ENCODE measurements at regions not wholly inside any gene's neighbourhood (a gene's known extent, or its start where the extent isn't known, plus 50 kb on each side); places are given as distances from the start of the nearest gene placed in this dataset.
"Not testable (repeated sequence)": the region's sequence is repeated elsewhere in the genome, so short reads cannot be mapped to it uniquely, and the experiment has no call there.

DNA sequence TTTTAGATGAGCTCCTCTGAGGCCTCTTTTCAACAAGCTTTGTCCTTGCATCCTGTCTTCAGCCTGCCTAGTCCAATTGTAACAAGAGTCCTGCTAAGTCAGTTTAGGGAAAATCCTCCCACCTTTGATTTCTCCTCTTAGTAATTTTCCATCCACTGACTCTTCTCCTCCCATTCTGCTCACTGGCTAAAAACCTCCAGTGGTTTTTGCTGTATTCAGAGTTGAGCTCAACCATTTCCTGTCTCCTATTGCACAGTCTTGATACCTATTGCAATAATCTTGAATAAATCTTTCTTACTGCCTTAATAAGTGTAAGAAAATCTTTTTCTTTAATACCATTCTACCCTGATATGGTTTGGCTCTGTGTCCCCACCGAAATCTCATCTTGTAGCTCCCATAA is 117.8 kb upstream of the ENPP6 start:
- no peak for DNase-seq

GRCh38 chr4:184333446-184333845 is 115.8 kb upstream of the ENPP6 start:
- DNase-seq, result not testable (repeated sequence)

GRCh38 chr4:184331268-184331995 is 113.8 kb upstream of the ENPP6 start:
- no peak for DNase-seq

GRCh38 chr4:184330517-184331094 is 112.9 kb upstream of the ENPP6 start:
- not testable (repeated sequence) for DNase-seq

GRCh38 chr4:184329659-184330400 is 112.2 kb upstream of the ENPP6 start:
- peak; percentile 13 for DNase-seq

- no peak for DNase-seq
Observed at GRCh38 chr4:184329235-184329634, 111.6 kb upstream of the ENPP6 start.

DNA sequence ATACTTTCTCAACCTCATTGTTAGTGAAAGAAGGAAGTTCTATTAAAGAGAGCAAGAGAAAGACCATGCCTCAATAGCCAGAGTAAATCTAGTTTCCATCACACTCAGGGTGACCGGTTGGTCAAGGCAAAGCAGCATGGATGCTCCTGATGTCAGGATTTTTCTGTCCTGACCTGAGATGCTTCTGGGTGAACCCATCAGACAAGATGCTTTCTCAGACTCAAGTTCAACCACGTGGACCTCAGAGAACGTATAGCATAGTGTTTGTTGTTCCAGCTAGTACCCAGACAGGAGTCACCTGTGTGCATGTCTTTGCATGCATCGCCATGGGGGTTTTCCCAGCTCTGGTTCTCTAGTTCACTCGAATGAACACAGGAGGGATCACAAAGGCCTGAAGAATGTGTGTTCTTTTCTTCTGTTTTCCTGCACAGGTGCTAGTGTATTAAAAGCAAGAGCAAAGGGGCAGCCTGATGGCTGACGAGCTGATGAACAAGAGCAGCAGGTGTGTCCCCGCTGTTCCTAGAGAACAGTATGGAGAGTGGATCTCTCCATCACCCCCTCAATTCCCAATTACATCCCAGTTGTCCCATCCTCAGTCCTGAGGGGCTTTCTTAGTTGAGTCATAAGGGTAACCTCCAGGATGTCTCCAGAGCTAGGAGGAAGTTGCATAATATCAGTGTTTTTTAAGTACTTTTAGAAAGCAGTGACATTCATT is 110.5 kb upstream of the ENPP6 start:
- DNase-seq, result no peak

DNA sequence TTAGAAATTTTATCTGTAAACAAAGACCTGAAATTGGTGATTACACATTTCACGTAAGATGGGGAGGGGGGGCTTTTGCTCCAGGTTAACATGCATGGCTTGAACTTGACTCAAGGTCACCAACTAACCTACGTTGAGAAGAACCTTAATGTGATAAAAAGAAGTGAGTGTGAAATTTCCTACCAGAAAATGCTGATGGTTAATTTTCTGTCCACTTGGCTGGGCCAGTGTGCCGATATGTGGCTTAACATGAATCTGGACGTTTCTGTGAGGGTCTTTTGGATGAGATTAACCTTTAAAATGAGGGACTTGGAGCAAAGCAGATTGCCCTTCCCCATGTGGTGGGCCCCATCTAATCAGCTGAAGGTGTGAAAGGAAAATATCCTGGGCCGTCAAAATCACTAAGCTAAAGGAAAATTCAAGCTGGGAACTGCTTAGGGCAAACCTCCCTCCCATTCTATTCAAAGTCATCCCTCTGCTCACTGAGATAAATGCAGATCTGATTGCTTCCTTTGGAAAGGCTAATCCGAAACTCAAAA is 107.3 kb upstream of the ENPP6 start:
- no peak for DNase-seq

GRCh38 chr4:184322328-184323025 is 104.8 kb upstream of the ENPP6 start:
- DNase-seq, result no peak

DNA sequence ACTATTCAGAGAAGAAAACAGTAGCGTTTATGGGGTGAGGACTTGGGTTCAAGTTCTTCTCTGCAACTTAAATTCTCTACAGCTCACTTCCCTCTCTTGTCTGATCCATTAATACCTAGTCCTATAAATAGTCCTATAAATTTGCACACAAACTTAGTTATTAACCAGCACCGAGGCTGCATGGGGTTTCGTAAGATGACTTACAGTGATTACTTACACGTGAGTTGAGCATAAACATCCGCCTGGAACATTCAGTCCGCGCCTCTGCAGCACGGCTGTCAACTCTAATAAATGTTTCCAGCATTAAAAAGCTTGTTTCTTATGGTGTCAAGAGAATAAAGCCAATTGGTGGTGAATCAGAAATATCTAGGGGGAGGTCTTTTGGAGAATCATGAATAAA is 103.0 kb upstream of the ENPP6 start:
- DNase-seq, result no peak

DNA sequence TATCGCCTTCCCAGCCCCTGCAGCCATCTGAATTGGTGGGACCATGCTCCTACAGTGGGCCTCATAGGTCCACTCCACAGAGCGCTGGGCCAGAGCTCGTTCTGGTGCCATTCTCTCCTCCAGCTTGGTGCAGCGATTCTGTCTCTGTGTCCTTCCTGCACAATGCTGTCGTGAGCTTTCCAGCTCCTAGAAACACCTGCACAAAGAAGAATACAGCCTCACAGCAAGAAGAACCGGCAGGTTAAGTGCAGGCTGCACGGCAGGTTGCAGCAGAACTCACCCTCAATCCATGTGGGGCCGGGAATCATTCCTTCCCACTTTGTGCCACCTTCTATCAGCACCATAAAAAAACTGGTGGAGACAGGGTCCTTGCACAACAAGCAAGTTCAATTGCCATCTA is 101.2 kb upstream of the ENPP6 start:
- DNase-seq, result no peak

- no peak for DNase-seq
Observed at GRCh38 chr4:184317234-184317918, 99.7 kb upstream of the ENPP6 start.

GRCh38 chr4:184316821-184317220 is 99.1 kb upstream of the ENPP6 start:
- no peak for DNase-seq

- no peak for DNase-seq
Observed at GRCh38 chr4:184315675-184316359, 98.1 kb upstream of the ENPP6 start.

- peak; percentile 7 for DNase-seq
Observed at GRCh38 chr4:184313702-184314659, 96.3 kb upstream of the ENPP6 start.

DNA sequence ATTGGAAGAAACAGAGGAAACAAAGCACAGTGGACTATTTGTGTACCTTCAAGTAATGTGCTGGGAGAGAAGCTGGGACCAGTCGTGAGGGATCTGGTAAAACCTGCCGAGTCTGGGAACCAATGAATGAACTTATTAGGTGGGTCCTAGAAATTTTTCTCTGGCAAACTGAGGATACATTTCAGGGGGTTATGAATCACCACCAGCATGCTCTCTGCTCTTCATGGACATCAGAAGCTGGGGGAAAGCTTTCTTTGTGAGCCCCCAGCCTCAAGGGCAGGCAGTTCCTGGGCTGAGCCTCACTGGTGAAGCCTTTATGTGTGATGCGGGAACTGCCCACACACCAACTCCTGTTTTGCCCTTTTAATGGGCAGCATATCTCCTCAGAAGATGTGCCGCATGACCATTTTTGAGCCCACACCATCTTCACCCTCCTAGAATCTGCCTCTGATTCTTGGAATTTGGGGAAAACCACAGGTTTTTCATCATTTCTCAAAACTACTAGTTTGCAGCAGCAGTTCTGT is 95.4 kb upstream of the ENPP6 start:
- no peak for DNase-seq

DNA sequence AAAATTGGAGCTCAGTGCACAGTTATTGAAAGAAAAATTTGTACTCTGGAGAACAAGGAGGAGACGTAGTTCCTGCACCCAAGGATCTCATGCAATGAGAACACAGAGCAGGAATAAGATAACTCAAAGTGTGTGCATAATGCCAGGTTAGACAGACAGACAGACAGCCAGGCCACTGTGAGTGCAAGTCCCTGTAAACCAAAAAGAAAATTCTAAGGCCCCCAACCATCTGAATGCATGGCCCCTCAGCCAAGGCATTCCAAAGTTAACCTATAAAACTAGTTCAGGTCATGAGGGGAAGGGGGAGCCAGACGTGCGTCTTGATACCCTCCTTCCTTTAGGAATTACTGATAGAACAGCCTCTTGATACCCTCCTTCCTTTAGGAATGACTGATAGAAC is 94.5 kb upstream of the ENPP6 start:
- no peak for DNase-seq

GRCh38 chr4:184310881-184311709 is 93.4 kb upstream of the ENPP6 start:
- no peak for DNase-seq

GRCh38 chr4:184310171-184310567 is 92.5 kb upstream of the ENPP6 start:
- DNase-seq, result peak; percentile 66
